ENCODE measurements at regions not wholly inside any gene's neighbourhood (a gene's known extent, or its start where the extent isn't known, plus 50 kb on each side); places are given as distances from the start of the nearest gene placed in this dataset.
"Not testable (repeated sequence)": the region's sequence is repeated elsewhere in the genome, so short reads cannot be mapped to it uniquely, and the experiment has no call there.

DNA sequence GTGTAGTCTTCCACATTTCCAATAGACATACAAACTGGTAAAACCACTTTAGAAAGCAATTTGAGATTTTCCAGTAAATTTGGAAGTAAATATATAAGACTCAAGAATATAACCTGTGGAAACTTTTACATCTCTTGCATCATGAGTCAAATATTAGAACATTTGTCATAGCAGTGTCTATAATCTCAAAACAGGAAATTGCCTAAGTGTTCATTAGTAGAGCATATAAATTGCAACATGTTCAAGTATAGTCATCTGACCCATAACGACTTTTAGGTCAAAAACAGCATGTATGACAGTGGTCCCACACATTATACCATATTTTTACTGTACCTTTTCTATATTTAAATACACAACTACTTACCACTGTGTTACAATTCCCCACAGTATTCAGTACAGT lies 555.9 kb upstream of the VRK2 start:
- H3K27me3 ChIP-seq = no peaks in the 10 kb centered on the region
- DNase-seq = no peak
- no peaks in the 10 kb centered on the region for H3K4me1 ChIP-seq
- TF ChIP-seq POLR2A (IDR thresholded peaks at IDR 0.05) = no peak
- TF ChIP-seq, protein P1, sequence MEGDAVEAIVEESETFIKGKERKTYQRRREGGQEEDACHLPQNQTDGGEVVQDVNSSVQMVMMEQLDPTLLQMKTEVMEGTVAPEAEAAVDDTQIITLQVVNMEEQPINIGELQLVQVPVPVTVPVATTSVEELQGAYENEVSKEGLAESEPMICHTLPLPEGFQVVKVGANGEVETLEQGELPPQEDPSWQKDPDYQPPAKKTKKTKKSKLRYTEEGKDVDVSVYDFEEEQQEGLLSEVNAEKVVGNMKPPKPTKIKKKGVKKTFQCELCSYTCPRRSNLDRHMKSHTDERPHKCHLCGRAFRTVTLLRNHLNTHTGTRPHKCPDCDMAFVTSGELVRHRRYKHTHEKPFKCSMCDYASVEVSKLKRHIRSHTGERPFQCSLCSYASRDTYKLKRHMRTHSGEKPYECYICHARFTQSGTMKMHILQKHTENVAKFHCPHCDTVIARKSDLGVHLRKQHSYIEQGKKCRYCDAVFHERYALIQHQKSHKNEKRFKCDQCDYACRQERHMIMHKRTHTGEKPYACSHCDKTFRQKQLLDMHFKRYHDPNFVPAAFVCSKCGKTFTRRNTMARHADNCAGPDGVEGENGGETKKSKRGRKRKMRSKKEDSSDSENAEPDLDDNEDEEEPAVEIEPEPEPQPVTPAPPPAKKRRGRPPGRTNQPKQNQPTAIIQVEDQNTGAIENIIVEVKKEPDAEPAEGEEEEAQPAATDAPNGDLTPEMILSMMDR (IDR thresholded peaks at IDR 0.05) = no peak
- H3K9me3 ChIP-seq = no peaks in the 10 kb centered on the region
- H3K27ac ChIP-seq = no peak overlapping the region
- H3K36me3 ChIP-seq = no peaks in the 10 kb centered on the region
- H3K4me3 ChIP-seq = no peak overlapping the region

DNA sequence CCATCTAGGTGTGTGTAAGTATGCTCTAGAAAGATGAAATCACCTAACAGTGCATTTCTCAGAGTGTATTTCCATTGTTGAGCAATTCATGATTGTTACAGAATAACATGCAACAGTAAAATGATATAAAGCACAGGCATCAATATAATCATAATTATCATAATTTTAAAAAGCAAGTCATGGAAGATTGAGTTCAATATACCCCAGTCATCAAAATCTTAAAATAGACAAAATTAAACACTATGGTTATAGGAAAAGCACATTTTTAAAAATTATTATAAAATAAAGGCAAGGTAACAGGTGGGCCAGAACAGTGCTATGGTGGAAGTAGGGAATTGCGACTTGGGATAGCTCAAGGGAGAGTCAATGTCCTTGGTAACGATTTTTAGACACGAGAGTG lies 555.4 kb upstream of the VRK2 start:
- no peaks in the 10 kb centered on the region for H3K4me1 ChIP-seq
- H3K27ac ChIP-seq = no peak overlapping the region
- no peaks in the 10 kb centered on the region for H3K36me3 ChIP-seq
- no peaks in the 10 kb centered on the region for H3K27me3 ChIP-seq
- TF ChIP-seq POLR2A (IDR thresholded peaks at IDR 0.05) = no peak
- H3K9me3 ChIP-seq = no peaks in the 10 kb centered on the region
- H3K4me3 ChIP-seq = no peak overlapping the region
- DNase-seq = no peak

DNA sequence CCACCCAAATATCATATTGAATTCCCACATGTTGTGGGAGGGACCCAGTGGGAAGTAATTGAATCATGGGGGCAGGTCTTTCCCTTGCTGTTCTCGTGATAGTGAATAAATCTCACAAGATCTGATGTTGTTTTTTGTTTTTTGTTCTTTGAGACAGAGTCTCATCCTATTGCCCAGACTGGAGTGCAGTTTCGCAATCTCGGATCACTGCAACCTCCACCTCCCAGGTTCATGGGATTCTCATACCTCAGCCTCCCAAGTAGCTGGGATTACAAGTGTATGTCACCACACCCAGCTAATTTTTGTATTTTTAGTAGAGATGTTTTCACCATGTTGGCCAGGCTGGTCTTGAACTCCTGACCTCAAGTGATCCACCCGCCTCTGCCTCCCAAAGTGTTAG lies 552.6 kb upstream of the VRK2 start:
- H3K27me3 ChIP-seq, H3K36me3 ChIP-seq, DNase-seq, H3K27ac ChIP-seq, H3K4me3 ChIP-seq, H3K9me3 ChIP-seq, H3K4me1 ChIP-seq: not testable (repeated sequence)

- Histone ChIP-seq H3K36me3 (no peaks in the 10 kb centered on the region), H3K27me3 (no peaks in the 10 kb centered on the region), H3K9me3 (no peaks in the 10 kb centered on the region), H3K4me3 (no peak overlapping the region), H3K4me1 (no peaks in the 10 kb centered on the region), H3K27ac (no peak overlapping the region)
- no peak for TF ChIP-seq POLR2A (IDR thresholded peaks at IDR 0.05)
- TF ChIP-seq, protein P1 (IDR thresholded peaks at IDR 0.05) = peak in 4 of 6 experiments; percentile 42 to 47 (median 44)
- DNase-seq = peak in 2 of 3 donors; percentile 16 to 53
Observed at GRCh38 chr2:57497489-57498096, 549.0 kb upstream of the VRK2 start.

DNA sequence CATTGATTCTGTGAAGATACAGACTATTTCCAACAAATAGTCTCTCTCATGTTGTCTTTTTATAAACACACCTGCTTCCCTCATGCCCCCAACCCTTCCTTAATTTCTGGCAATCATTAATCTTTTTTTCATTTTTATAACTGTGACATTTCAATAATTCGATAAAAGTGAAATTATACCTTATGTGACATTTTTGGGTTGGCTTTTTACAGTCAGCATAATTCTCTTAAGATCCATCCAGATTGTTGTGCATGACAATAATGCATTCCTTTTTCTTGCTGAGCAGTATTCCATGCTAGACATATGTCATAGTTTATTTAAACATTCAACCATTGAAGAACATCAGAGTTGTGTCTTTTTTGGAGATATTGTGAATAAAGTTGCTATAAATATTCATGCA lies 541.8 kb upstream of the VRK2 start:
- Histone ChIP-seq H3K4me1 (no peaks in the 10 kb centered on the region), H3K9me3 (no peaks in the 10 kb centered on the region), H3K27me3 (no peaks in the 10 kb centered on the region), H3K36me3 (no peaks in the 10 kb centered on the region), H3K4me3 (no peak overlapping the region), H3K27ac (no peak overlapping the region)
- no peak for TF ChIP-seq POLR2A (IDR thresholded peaks at IDR 0.05)
- TF ChIP-seq, protein P1 (IDR thresholded peaks at IDR 0.05) = no peak
- no peak for DNase-seq

- no peaks in the 10 kb centered on the region for H3K9me3 ChIP-seq
- TF ChIP-seq, protein P1 (IDR thresholded peaks at IDR 0.05) = no peak
- TF ChIP-seq POLR2A (IDR thresholded peaks at IDR 0.05) = no peak
- no peaks in the 10 kb centered on the region for H3K36me3 ChIP-seq
- no peak overlapping the region for H3K27ac ChIP-seq
- H3K4me3 ChIP-seq = no peak overlapping the region
- H3K27me3 ChIP-seq = no peaks in the 10 kb centered on the region
- DNase-seq = no peak
- no peaks in the 10 kb centered on the region for H3K4me1 ChIP-seq
Observed at GRCh38 chr2:57509189-57509588, 537.4 kb upstream of the VRK2 start.

DNA sequence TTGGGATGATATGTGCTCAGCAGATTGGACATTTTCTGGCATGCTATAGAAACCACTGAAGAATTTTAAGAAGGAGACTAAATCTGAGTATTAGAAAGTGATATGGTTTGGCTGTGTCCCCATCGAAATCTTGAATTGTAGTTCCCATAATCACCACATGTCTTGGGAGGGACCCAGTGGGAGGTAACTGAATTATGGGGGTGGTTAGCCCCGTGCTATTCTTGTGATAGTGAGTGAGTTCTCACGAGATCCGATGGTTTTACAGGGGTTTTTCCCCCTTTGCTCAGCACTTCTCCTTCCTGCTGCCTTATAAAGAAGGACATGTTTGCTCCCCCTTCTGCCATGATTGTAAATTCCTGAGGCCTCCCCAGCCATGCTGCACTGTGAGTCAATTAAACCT lies 535.9 kb upstream of the VRK2 start:
- TF ChIP-seq POLR2A (IDR thresholded peaks at IDR 0.05) = no peak
- TF ChIP-seq, protein P1 (IDR thresholded peaks at IDR 0.05) = no peak
- no peak overlapping the region for H3K27ac ChIP-seq
- no peak for DNase-seq
- no peaks in the 10 kb centered on the region for H3K27me3 ChIP-seq
- H3K9me3 ChIP-seq = no peaks in the 10 kb centered on the region
- no peak overlapping the region for H3K4me3 ChIP-seq
- H3K36me3 ChIP-seq = no peaks in the 10 kb centered on the region
- H3K4me1 ChIP-seq = no peaks in the 10 kb centered on the region
